ENCODE measurements at regions not wholly inside any gene's neighbourhood (a gene's known extent, or its start where the extent isn't known, plus 50 kb on each side); places are given as distances from the start of the nearest gene placed in this dataset.
A peak's percentile ranks its signal among the peaks of the same experiment; 100 is the strongest.

- DNase-seq: no peak
Observed at GRCh38 chr7:20021066-20021465, 196.1 kb downstream of the MACC1 start.

DNA sequence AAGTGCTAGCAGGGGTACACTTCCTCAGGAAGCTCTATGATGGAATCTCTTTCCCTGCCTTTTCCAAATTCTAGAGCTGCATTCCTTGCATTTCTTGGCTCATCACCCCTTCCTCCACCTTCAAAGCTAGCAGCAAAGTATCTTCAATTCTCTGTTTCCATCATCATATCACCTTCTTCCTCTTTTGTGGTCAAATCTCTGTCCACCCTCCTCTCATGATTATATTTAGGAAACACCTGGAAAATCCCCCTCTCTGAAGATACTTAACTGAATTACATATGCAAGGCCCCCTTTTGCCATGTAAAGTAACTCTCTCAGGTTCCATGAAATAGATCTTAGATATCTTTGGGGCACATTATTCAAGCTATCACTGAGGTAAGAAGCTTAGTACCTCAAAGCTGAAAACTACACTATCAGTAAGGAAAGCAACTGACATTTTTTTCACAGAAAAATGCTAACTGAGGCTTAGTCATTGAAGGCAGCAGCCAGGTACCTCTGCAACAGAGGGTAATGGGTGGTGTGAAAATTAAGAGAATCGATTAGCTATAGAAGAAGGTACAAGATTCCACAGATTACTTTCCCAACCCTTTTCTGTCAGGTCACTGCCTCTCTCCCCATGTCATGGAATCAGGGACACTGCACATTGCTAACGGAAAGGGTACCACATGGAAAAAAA, 197.3 kb downstream of the MACC1 start:
- no peak for DNase-seq

DNA sequence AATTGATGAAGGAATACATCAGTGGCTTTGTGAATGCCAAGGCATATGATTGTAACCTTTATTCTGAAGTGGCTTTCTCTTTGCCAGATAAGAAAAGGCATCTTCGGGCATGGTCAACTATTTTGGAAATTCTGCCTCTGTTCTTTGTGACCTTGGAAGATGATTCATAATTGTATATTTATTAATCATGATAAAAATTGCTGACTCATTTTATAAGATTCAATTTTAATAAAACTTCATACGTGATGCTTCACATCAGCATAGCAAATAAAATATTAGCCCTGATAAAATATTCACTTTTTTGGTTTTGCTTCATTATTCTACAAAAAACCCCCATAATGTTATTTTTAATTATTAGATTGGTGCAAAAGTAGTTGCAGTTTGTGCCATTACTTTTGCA, 200.5 kb downstream of the MACC1 start:
- DNase-seq: no peak

GRCh38 chr7:20013536-20013935, 203.6 kb downstream of the MACC1 start:
- DNase-seq: no peak

DNA sequence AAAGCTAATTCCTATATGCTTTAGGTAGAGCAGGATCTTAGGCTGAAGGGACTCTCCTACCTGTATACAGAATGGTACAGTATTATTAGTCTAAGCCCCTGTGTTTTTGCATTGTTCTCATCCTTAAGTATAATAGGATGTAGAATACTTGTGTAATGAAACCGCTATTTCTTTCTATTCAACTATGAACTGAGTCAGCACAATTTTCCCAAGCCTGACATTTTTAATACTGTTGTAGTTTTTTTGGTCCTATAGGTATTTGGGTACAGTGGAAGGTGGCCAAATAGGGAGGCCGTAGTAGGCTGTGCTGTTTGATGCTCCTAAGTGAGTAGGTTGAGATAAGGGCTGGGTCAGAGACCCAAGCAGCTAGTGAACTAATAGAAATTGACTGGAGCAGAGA, 205.1 kb downstream of the MACC1 start:
- DNase-seq: no peak

- no peak for DNase-seq
Observed at GRCh38 chr7:20010877-20011276, 206.3 kb downstream of the MACC1 start.

DNA sequence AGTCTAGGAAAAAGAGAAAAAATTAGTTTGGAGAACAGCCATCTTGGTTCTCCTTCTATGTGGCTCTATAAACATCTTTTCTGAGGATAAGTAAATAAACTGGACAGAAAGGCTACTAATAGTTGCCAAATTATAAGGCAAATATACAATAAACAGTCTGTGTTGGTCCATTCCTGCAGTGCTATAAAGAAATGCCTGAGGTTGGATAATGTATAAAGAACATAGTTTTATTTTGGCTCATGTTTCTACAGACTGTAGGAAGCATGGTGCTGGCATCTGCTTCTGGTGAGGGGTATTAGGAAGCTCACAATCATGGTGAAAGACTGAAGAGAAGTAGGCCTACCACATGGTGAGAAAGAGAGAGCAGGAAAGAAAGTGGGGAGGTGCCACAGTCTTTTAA, 209.7 kb downstream of the MACC1 start:
- no peak for DNase-seq

GRCh38 chr7:20005081-20005480, 212.1 kb downstream of the MACC1 start:
- no peak for DNase-seq

DNA sequence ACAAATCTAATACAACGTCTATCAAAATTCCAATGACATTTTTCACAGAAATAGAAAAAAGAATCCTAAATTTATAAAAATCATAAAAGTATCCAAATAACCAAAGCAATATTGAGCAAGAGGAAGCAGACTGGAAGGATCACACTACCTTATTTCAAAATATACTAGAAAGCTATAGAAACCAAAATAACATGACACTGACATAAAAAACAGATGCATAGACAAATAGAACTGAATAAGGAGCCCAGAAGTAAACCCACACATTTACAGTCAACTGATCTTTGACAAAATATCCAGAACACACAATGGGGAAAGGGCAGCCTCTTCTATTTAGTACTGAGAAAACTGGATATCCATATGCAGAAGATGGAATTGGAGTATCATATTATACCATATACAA, 217.5 kb downstream of the MACC1 start:
- DNase-seq: no peak

DNA sequence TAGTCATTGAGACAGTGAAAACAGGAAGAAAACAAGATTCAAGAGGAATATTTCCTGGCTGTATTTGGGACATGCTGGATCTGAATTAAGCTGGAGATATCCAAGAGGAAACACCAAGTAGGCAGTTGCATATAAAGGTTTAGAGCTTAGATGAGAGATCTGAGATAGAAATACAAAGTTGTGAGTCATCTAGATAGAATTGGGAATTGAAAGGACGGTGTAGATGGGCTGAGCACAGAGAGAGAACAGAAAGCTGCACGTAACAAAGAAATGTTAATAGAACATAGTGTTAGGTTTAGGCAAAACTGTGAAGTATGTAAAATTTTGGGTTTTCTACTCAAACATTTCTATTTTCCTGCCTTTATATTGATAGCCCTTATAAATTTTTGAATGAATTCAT, 218.5 kb upstream of the TMEM196 start:
- no peak for DNase-seq

- no peak for DNase-seq
Observed at GRCh38 chr7:19989906-19990305, 216.5 kb upstream of the TMEM196 start.

GRCh38 chr7:19988860-19989259, 215.4 kb upstream of the TMEM196 start:
- DNase-seq: no peak

DNA sequence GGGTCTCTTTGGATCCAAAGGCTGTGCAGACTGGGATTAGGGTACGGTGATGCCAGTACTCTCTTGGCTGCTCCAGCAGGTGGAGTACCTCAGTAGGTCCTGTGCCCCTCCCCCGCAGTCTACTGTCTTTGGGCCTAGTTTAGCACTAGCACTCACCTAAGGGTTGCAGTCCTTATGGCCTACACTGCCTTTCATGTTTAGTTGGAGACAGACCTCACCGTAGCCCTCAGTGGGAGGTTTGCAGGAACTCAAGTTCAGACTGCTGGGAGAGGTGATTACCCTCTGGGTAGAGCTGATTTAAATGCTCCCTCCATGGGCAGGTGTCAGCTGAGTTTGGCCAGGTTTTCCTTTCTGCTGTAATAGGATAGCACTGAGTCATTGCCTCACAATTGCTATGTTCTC, 210.8 kb upstream of the TMEM196 start:
- peak; percentile 9 for DNase-seq

DNA sequence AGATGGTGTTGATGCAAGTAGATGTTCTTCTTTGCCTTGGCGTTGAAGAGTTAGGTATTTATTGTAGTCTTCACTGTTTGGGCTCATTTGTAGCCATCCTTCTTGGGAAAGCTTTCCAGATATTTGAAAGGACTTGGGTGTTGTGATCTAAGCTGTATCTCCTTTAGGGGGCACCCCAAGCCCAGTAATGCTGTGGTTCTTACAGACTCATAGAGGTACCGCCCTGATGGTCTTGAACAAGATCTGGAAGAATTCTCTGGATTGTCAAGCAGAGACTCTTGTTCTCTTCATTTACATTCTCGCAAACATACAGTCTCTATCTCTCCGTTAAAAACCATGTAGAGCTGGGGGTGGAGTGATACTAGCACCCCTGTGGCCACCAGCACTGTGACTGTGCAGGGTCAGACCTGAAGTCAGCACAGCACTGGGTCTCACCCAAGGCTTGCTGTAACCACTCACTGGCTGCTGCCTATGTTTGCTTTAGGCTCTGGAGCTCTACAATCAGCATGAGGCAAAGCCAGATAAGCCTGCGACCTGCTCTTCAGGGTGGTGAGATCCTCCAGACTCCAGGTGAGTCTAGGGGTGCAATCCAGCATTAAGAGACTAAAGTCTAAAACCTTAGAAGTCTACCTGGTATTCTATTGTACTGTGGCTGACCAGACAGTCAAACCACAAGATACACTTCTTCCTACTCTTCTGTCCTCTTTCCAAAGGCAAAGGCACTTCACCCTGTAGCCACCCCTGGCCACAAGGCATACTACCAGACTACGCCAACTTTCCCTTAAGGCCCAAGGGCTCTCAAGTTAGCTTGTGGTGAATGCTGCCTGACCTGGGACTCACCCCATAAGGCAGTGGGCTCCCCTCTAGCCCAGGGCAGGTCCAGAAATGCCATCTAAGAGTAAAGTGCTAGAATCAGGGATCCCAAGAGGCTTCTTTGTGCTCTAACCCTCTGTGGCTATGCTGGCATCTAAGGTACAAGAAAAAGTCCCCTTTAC, 209.7 kb upstream of the TMEM196 start:
- DNase-seq: peak; percentile 60

DNA sequence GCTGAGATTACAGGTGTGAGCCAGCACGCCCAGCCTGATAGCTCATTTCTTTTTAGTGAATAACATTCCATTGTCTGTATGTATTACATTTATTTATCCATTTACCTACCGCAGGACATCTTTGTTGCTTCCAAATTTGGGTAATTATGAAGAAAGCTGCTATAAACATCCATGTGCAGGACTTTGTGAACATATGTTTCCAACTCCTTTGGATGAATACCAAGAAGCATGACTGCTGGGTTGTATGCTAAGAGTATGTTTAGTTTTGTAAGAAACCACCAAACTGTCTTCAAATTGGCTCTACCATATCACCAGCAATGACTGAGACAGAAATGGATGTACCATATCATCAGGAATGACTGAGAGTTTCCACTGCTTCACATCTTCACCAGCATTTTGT, 200.2 kb upstream of the TMEM196 start:
- no peak for DNase-seq

DNA sequence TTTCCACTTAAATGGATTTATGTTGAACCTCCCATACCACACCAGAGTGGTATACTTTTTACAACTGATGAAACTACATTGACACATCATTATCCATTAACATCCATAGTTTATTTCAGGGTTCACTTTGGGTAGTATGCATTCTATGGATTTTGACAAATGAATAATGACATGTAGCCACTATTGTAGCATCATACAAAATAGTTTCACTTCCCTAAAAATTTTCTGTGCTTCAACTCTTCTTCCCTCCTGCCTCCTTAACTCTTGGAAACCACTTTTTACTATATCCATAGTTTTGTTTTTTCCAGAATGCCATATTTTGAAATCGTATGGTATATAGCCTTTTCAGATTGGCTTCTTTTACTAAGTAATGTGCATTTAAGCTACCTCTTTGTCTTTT, 199.5 kb upstream of the TMEM196 start:
- no peak for DNase-seq

- no peak for DNase-seq
Observed at GRCh38 chr7:19971956-19972355, 198.5 kb upstream of the TMEM196 start.

DNA sequence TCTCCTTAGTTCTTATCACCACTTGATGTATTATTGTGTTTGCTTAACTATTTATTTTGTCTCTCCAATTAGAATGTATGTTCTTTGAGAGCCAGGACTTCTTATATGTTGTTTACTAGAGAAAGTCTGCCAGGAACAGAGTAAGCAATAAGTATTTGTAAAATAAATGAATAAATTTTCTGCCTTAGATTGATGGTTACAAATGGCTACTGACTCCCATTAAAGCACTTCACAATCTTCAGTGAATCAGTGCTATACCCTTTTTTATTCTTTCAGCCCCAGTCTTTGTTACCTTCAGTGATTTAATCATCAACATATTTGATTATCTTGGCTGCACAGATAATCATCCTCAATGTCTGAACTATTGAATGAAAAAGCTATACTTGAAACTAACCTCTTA, 197.1 kb upstream of the TMEM196 start:
- no peak for DNase-seq

DNA sequence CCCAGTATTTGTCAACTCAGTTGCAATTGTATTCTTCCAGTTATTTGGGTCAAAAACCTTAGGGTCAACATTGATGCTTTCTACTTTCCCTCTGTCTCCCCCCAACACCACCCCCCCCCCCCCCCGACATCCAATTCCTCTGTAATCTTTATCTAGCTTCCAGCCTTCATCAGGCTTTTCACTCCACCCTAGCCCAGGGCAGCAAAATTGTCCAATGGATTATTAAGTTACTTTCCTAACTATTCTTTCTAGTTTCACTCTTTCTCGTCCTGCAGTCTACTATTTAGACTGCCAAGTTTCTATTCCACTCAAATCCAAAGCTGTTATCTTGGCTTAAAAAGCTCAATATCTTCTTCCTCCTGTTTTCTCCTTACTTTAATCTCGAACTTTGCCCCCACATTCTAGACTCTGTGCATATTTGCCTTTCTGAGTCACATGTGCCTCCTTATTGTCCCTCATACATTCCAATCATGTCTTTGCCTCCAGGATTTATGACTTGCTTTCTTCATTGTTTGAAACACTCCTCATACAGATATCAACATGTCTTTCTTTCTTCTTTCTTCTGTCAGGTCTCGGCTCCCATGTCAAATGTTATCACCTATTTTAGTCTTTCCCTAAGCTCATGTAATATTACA, 196.6 kb upstream of the TMEM196 start:
- DNase-seq: no peak

DNA sequence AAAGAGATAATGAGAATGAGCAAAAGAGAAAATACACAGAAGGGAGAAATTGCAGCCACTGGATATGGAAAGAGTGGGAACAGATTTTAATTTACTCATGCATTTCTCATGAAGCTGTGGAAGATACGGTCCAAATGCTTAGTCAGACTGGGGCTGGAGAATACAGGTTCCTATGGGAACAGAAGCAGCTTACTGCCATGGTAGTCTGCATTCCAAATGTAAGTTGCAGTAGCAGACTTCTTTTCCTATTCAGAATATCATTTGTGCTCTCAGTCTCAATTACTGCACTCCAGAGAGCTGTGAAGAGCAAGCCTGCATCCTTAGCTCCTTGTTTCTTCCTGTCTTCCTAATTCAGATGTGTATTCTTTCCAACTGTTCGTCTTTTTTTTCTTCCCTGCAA, 190.8 kb upstream of the TMEM196 start:
- no peak for DNase-seq

DNA sequence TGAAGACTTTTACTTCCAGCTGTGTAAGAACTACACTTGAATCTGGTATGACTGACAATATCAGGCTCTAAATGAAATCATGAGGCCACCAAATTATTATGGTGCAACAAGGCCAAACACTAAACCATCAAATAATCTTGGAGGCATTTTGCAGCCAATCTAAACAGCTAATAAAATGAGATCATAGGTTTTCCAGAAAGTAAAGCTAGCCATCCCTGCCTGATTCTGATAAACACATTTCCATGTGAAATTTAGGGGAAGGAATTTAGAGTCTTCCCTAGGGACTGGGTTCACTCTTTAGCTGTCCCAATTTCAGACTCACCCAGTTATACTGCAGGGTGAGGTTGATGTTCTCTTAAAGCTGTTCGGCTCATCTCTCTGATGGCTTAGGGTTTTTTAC, 190.3 kb upstream of the TMEM196 start:
- DNase-seq: no peak

DNA sequence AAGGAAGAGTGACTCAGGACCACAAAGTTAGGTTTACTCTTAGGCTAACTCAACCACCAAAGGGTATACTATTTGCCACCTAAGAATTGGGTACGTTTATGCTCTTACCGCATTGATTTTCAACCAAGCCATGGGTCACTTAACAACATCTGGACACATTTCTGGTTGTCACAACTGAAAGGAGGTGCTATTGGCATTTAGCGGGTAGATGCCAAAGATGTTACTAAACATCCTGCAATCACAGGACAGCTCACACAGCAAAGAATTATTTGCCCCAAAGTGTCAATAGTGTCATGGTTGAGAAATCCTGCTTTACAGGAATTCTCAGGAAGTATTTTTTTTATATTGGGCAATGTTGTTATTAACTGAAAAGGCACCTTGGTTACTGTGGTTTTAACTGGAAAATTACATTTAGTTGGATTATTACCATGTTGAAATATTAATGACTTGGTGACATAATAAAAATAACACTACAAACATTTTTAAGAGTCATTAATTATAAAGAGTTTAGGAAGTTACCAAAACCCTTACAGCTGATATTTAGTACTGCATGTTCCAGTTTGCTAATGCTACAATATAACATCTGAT, 185.0 kb upstream of the TMEM196 start:
- DNase-seq: peak; percentile 21

- no peak for DNase-seq
Observed at GRCh38 chr7:19957664-19958063, 184.2 kb upstream of the TMEM196 start.

All from hematopoietic multipotent progenitor cell treated with erythropoietin and hydrocortisone succinate and interleukin-3 and kit ligand, for 6 days (in vitro differentiated cells).